ENCODE measurements at regions not wholly inside any gene's neighbourhood (a gene's known extent, or its start where the extent isn't known, plus 50 kb on each side); places are given as distances from the start of the nearest gene placed in this dataset.

DNA sequence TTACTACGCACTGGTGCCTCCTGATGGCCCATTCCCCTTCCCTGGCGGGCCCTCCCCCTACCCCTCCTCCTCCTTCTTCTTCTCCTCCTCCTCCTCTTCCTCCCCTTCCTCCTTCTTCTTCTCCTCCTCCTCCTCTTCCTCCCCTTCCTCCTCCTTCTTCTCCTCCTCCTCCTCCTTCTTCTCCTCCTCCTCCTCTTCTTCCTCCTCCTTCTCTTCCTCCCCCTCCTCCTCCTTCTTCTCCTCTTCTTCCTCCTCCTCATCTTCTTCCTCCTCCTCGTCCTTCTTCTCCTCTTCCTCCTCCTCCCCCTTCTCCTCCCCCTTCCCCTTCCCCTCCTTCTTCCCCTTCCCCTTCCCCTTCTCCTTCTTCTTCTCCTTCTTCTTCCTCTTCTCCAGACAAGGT, 64.7 kb upstream of the COG2 start:
- H3K4me3 ChIP-seq (replicated peaks in 1 of 2; ENCODE audit: low read depth in 1 of 2, low read length in 2 of 2): no peak overlapping the region
- no peaks in the 10 kb centered on the region for H3K36me3 ChIP-seq (ENCODE audit: control insufficient read depth in 1 of 2, insufficient read depth in 2 of 2, low read length in 2 of 2)
- DNase-seq (ENCODE audit: low read depth, low spot score) (no peak), ATAC-seq (no peak)
- no TSS peak for BruUV-seq (replicated peaks)
- no peak for TF ChIP-seq POLR2AphosphoS5 (IDR thresholded peaks at IDR 0.05; ENCODE audit: low read depth, low read length)
- no peak for TF ChIP-seq YY1 (IDR thresholded peaks at IDR 0.05; ENCODE audit: extremely low read depth, insufficient replicate concordance, low read depth, low read length)
- TF ChIP-seq RAD21 (IDR thresholded peaks at IDR 0.05; ENCODE audit: low read depth): no peak
- no peak for TF ChIP-seq ELF1 (IDR thresholded peaks at IDR 0.05; ENCODE audit: borderline replicate concordance, low read depth)
- TF ChIP-seq CBX3 (IDR thresholded peaks at IDR 0.05; ENCODE audit: low read depth): no peak
- TF ChIP-seq SRF (IDR thresholded peaks at IDR 0.05; ENCODE audit: low read depth): no peak
- TF ChIP-seq POLR2A (IDR thresholded peaks at IDR 0.05; ENCODE audit: borderline replicate concordance, extremely low read depth, insufficient read depth, insufficient read length): no peak
- no peak for TF ChIP-seq JUND (IDR thresholded peaks at IDR 0.05)
- no peak for TF ChIP-seq FOSL1 (IDR thresholded peaks at IDR 0.05; ENCODE audit: low read depth)
- H3K9me2 ChIP-seq (ENCODE audit: insufficient read depth): no peaks in the 10 kb centered on the region
- no peaks in the 10 kb centered on the region for H3K9me3 ChIP-seq (ENCODE audit: control insufficient read depth in 1 of 2, insufficient read depth in 1 of 2, low read depth in 1 of 2, low read length in 2 of 2)
- H3K79me2 ChIP-seq (ENCODE audit: insufficient read depth, low read length): no peaks in the 10 kb centered on the region
- intact Hi-C loops (cut with micrococcal nuclease): no loop called here
- no peak overlapping the region for H2AFZ ChIP-seq (ENCODE audit: low read depth, low read length, poor library complexity, severe bottlenecking)
- no peak overlapping the region for H3K27ac ChIP-seq (ENCODE audit: low read depth, low read length)
- peaks cover 22% of the 10 kb centered on the region for H3K27me3 ChIP-seq (ENCODE audit: insufficient read depth, low read length)
- no peak overlapping the region for H3K9ac ChIP-seq (ENCODE audit: low read length)
- RAD21 ChIA-PET (ENCODE audit: low non-redundant PET in 1 of 2, low total read pairs in 2 of 2, uncharacterized antibody in 2 of 2, unreplicated experiment in 2 of 2): no interaction called here
- no peaks in the 10 kb centered on the region for H4K20me1 ChIP-seq (ENCODE audit: insufficient read depth)
- POLR2A ChIA-PET: no interaction called here
- CTCF ChIA-PET: no interaction called here
- no peaks in the 10 kb centered on the region for H3K4me1 ChIP-seq (ENCODE audit: control insufficient read depth in 1 of 2, insufficient read depth in 2 of 2, low read length in 2 of 2)
- H3K4me2 ChIP-seq (ENCODE audit: low read length): no peak overlapping the region

DNA sequence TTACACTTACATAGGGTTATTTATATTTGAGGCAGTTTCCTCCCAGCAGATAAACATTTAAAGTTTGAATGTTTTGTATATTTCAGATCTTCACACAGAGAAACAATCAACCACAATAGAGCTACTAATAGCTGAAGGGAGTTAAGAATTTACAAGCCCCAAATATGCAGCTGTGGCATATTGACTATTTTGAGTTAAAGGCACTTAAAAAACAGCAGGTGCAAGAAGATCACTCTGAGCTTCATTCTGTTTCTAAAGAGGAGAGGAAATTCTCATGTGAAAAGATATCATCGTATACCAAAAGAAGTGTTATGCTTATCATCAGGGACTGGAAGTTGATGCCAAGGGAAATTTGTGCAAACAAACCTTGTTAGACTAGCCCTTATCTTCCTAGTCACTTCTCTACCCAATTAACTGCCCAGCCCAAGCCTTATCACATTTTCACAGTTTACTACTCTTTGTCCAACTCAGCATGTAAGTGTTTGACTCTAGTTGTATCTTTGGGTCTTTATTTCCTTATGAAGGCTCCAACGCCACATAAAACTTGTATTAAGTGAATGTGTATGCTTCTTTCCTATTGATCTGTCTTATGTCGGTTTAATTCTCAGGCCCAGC, 66.3 kb upstream of the COG2 start:
- no peak overlapping the region for H3K9ac ChIP-seq (ENCODE audit: low read length)
- no peak overlapping the region for H3K4me2 ChIP-seq (ENCODE audit: low read length)
- no peaks in the 10 kb centered on the region for H3K79me2 ChIP-seq (ENCODE audit: insufficient read depth, low read length)
- ATAC-seq (no peak), DNase-seq (ENCODE audit: low read depth, low spot score) (no peak)
- CTCF ChIA-PET: no interaction called here
- no peaks in the 10 kb centered on the region for H3K9me3 ChIP-seq (ENCODE audit: control insufficient read depth in 1 of 2, insufficient read depth in 1 of 2, low read depth in 1 of 2, low read length in 2 of 2)
- no peaks in the 10 kb centered on the region for H3K4me1 ChIP-seq (ENCODE audit: control insufficient read depth in 1 of 2, insufficient read depth in 2 of 2, low read length in 2 of 2)
- H3K36me3 ChIP-seq (ENCODE audit: control insufficient read depth in 1 of 2, insufficient read depth in 2 of 2, low read length in 2 of 2): no peaks in the 10 kb centered on the region
- intact Hi-C loops (cut with micrococcal nuclease): no loop called here
- H4K20me1 ChIP-seq (ENCODE audit: insufficient read depth): no peaks in the 10 kb centered on the region
- H3K27ac ChIP-seq (ENCODE audit: low read depth, low read length): no peak overlapping the region
- no peaks in the 10 kb centered on the region for H3K9me2 ChIP-seq (ENCODE audit: insufficient read depth)
- H2AFZ ChIP-seq (ENCODE audit: low read depth, low read length, poor library complexity, severe bottlenecking): no peak overlapping the region
- H3K27me3 ChIP-seq (ENCODE audit: insufficient read depth, low read length): peaks cover 24% of the 10 kb centered on the region
- H3K4me3 ChIP-seq (replicated peaks in 1 of 2; ENCODE audit: low read depth in 1 of 2, low read length in 2 of 2): no peak overlapping the region
- RAD21 ChIA-PET (ENCODE audit: low non-redundant PET in 1 of 2, low total read pairs in 2 of 2, uncharacterized antibody in 2 of 2, unreplicated experiment in 2 of 2): no interaction called here
- POLR2A ChIA-PET: no interaction called here
- no TSS peak for BruUV-seq (replicated peaks)
- no peak for TF ChIP-seq ELF1 (IDR thresholded peaks at IDR 0.05; ENCODE audit: borderline replicate concordance, low read depth)
- TF ChIP-seq CBX3 (IDR thresholded peaks at IDR 0.05; ENCODE audit: low read depth): no peak
- no peak for TF ChIP-seq RAD21 (IDR thresholded peaks at IDR 0.05; ENCODE audit: low read depth)
- TF ChIP-seq, protein P1, sequence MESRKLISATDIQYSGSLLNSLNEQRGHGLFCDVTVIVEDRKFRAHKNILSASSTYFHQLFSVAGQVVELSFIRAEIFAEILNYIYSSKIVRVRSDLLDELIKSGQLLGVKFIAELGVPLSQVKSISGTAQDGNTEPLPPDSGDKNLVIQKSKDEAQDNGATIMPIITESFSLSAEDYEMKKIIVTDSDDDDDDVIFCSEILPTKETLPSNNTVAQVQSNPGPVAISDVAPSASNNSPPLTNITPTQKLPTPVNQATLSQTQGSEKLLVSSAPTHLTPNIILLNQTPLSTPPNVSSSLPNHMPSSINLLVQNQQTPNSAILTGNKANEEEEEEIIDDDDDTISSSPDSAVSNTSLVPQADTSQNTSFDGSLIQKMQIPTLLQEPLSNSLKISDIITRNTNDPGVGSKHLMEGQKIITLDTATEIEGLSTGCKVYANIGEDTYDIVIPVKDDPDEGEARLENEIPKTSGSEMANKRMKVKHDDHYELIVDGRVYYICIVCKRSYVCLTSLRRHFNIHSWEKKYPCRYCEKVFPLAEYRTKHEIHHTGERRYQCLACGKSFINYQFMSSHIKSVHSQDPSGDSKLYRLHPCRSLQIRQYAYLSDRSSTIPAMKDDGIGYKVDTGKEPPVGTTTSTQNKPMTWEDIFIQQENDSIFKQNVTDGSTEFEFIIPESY (IDR thresholded peaks at IDR 0.05; ENCODE audit: extremely low read depth, insufficient replicate concordance, low read length): no peak
- no peak for TF ChIP-seq SRF (IDR thresholded peaks at IDR 0.05; ENCODE audit: low read depth)
- TF ChIP-seq EZH2 (IDR thresholded peaks at IDR 0.05): no peak
- no peak for TF ChIP-seq SP1 (IDR thresholded peaks at IDR 0.05; ENCODE audit: low read depth)
- TF ChIP-seq EZH2phosphoT487 (IDR thresholded peaks at IDR 0.05; ENCODE audit: borderline replicate concordance): no peak
- TF ChIP-seq, protein P2, sequence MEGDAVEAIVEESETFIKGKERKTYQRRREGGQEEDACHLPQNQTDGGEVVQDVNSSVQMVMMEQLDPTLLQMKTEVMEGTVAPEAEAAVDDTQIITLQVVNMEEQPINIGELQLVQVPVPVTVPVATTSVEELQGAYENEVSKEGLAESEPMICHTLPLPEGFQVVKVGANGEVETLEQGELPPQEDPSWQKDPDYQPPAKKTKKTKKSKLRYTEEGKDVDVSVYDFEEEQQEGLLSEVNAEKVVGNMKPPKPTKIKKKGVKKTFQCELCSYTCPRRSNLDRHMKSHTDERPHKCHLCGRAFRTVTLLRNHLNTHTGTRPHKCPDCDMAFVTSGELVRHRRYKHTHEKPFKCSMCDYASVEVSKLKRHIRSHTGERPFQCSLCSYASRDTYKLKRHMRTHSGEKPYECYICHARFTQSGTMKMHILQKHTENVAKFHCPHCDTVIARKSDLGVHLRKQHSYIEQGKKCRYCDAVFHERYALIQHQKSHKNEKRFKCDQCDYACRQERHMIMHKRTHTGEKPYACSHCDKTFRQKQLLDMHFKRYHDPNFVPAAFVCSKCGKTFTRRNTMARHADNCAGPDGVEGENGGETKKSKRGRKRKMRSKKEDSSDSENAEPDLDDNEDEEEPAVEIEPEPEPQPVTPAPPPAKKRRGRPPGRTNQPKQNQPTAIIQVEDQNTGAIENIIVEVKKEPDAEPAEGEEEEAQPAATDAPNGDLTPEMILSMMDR (IDR thresholded peaks at IDR 0.05 in 2 of 3, conservative IDR thresholded peaks at IDR 0.05 in 1 of 3; ENCODE audit: borderline replicate concordance in 1 of 3, insufficient read depth in 1 of 3, low read depth in 2 of 3, low read length in 2 of 3): no peak
